ENCODE measurements at regions not wholly inside any gene's neighbourhood (a gene's known extent, or its start where the extent isn't known, plus 50 kb on each side); places are given as distances from the start of the nearest gene placed in this dataset.

DNA sequence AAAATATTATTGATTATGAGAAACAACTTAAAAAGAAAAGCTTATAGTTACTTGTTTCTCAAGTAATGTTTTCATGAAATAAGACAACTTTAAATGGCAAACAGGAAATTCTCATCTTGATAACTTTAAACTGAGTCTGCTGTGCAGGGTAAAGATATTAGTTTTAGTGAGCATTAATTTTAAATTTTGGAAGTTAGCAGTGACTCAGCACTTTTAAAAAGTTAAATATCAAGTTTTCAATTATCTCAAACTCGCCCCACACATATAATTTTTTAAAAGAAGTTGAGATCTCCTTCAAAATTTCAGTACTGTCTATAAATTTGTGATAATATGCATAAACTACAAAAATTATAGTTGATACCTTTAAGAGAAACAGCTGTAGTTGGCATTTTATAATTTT lies 337.3 kb upstream of the NT5E start:
- H3K27ac Mint-ChIP-seq = no peak overlapping the region
- no peak overlapping the region for H3K18ac ChIP-seq (ENCODE audit: insufficient read length, low read depth, low read length)
- no peak overlapping the region for H4K8ac ChIP-seq (replicated peaks; ENCODE audit: insufficient read length, low read depth, low read length)
- no peak overlapping the region for H3K27ac ChIP-seq (ENCODE audit: insufficient read length, low read depth, low read length)
- no peaks in the 10 kb centered on the region for H3K23me2 ChIP-seq (ENCODE audit: insufficient read length, low read depth, low read length, poor library complexity, severe bottlenecking)
- H3K9ac ChIP-seq (ENCODE audit: extremely low read depth, insufficient read length, low read length) = no peak overlapping the region
- H2BK12ac ChIP-seq (ENCODE audit: insufficient read length, low read depth, low read length) = no peak overlapping the region
- H3T11ph ChIP-seq (ENCODE audit: low read length) = no peak overlapping the region
- no peaks in the 10 kb centered on the region for H3K9me3 ChIP-seq (ENCODE audit: control insufficient read depth, low read depth, low read length)
- no peak overlapping the region for H2BK15ac ChIP-seq (ENCODE audit: low read depth, low read length)
- TF ChIP-seq, protein P1, sequence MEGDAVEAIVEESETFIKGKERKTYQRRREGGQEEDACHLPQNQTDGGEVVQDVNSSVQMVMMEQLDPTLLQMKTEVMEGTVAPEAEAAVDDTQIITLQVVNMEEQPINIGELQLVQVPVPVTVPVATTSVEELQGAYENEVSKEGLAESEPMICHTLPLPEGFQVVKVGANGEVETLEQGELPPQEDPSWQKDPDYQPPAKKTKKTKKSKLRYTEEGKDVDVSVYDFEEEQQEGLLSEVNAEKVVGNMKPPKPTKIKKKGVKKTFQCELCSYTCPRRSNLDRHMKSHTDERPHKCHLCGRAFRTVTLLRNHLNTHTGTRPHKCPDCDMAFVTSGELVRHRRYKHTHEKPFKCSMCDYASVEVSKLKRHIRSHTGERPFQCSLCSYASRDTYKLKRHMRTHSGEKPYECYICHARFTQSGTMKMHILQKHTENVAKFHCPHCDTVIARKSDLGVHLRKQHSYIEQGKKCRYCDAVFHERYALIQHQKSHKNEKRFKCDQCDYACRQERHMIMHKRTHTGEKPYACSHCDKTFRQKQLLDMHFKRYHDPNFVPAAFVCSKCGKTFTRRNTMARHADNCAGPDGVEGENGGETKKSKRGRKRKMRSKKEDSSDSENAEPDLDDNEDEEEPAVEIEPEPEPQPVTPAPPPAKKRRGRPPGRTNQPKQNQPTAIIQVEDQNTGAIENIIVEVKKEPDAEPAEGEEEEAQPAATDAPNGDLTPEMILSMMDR (conservative IDR thresholded peaks at IDR 0.05) = no peak
- no peak overlapping the region for H3K4ac ChIP-seq (ENCODE audit: low read depth, low read length)
- no peak overlapping the region for H3K56ac ChIP-seq (ENCODE audit: insufficient read length, low read depth, low read length)
- H2AFZ ChIP-seq (ENCODE audit: low read length) = no peak overlapping the region
- H4K91ac ChIP-seq (ENCODE audit: insufficient read length, low read depth, low read length) = no peak overlapping the region
- no peak overlapping the region for H2BK5ac ChIP-seq (ENCODE audit: insufficient read length, low read length)
- no peak overlapping the region for H2BK20ac ChIP-seq (ENCODE audit: low read depth, low read length, poor library complexity, severe bottlenecking)
- H4K5ac ChIP-seq (ENCODE audit: insufficient read length, low read depth, low read length) = no peak overlapping the region
- H3K27me3 Mint-ChIP-seq (ENCODE audit: low read depth) = no peaks in the 10 kb centered on the region
- H3K79me1 ChIP-seq (ENCODE audit: insufficient read depth, low read depth, low read length, poor library complexity, severe bottlenecking) = no peaks in the 10 kb centered on the region
- H3K79me2 ChIP-seq (ENCODE audit: insufficient read depth, low read length) = no peaks in the 10 kb centered on the region
- no peak overlapping the region for H3K23ac ChIP-seq (ENCODE audit: insufficient read length, low read depth, low read length)
- H2BK120ac ChIP-seq (ENCODE audit: low read depth, low read length, poor library complexity, severe bottlenecking) = no peak overlapping the region
- H3K4me2 ChIP-seq (ENCODE audit: insufficient read depth, insufficient read length, low read length) = no peak overlapping the region
- no peaks in the 10 kb centered on the region for H3K27me3 ChIP-seq (ENCODE audit: insufficient read depth, low read length)
- no peaks in the 10 kb centered on the region for H3K36me3 Mint-ChIP-seq (ENCODE audit: insufficient read depth in 1 of 3, low read depth in 3 of 3)
- H4K20me1 ChIP-seq (ENCODE audit: control insufficient read depth, insufficient read depth, insufficient read length) = no peaks in the 10 kb centered on the region
- no CpG with 5 or more reads among the region's 1 CpG for WGBS (ENCODE audit: extremely low coverage, insufficient read length, low lambda C conversion rate)
- no peak overlapping the region for H3K4me3 Mint-ChIP-seq
- no peak for DNase-seq
- no peak overlapping the region for H3K14ac ChIP-seq (ENCODE audit: insufficient read depth, low read length)
- H3K4me1 Mint-ChIP-seq = peaks cover 5 to 25% of the 10 kb centered on the region in 2 experiments; a peak in 3 of 4 replicates
- no peak overlapping the region for H2AK5ac ChIP-seq (ENCODE audit: insufficient read length, low read length)
- H3K9me3 Mint-ChIP-seq = no peaks in the 10 kb centered on the region
- peaks cover 4% of the 10 kb centered on the region for H3K4me1 ChIP-seq (ENCODE audit: insufficient read depth, low read length)

Measured in H9 (cell line).